SK-N-SH treated with all-trans-retinoic acid at 6 μM for 48 hours (cell line): ENCODE measurements at regions not wholly inside any gene's neighbourhood (a gene's known extent, or its start where the extent isn't known, plus 50 kb on each side); places are given as distances from the start of the nearest gene placed in this dataset.

Experiments used
- ATAC-seq: fragments of 200-7000 bp; cut with Tn5 transposase; 3 replicates; pipeline ENCODE4 v1.9.1; 2020; ENCODE audit warnings: mild to moderate bottlenecking, moderate library complexity
- ARNTL ChIP-seq: fragments of 450-650 bp; formaldehyde crosslinking; IDR thresholded peaks from 2 replicates; pipeline ENCODE4 v1.5.0; 2020; ENCODE audit warnings: low read depth, mild to moderate bottlenecking, moderate library complexity, borderline replicate concordance
- CSDC2 ChIP-seq: fragments of 250-450 bp; sonication (Bioruptor Pico); IDR thresholded peaks from 2 replicates; pipeline ENCODE4 v1.5.0; 2020; ENCODE audit warnings: mild to moderate bottlenecking, moderate library complexity
- OSR1 ChIP-seq: fragments of 250-450 bp; sonication (Bioruptor Pico); IDR thresholded peaks from 2 replicates; pipeline ENCODE4 v1.8.0; 2022; ENCODE audit warnings: moderate library complexity, mild to moderate bottlenecking, inconsistent platforms
- PATZ1 ChIP-seq: fragments of 250-450 bp; sonication (Bioruptor Pico); IDR thresholded peaks from 2 replicates; pipeline ENCODE4 v1.8.0; 2020; ENCODE audit warnings: mild to moderate bottlenecking, moderate library complexity, borderline replicate concordance
- POU6F1 ChIP-seq: fragments of 250-450 bp; sonication (Bioruptor Pico); IDR thresholded peaks from 2 replicates; pipeline ENCODE4 v1.8.0; 2021; ENCODE audit warnings: low read depth, mild to moderate bottlenecking, moderate library complexity, borderline replicate concordance
- PPARA ChIP-seq: fragments of 250-450 bp; sonication (Bioruptor Pico); IDR thresholded peaks from 2 replicates; pipeline ENCODE4 v1.5.0; 2020; ENCODE audit warnings: mild to moderate bottlenecking, borderline replicate concordance
- RARB ChIP-seq: fragments of 250-450 bp; sonication (Bioruptor Pico); IDR thresholded peaks from 2 replicates; pipeline ENCODE4 v1.8.0; 2021; ENCODE audit warnings: mild to moderate bottlenecking, moderate library complexity
- SNAI2 ChIP-seq: fragments of 250-450 bp; sonication (Bioruptor Pico); IDR thresholded peaks from 2 replicates; pipeline ENCODE4 v1.5.0; 2020; ENCODE audit warnings: mild to moderate bottlenecking, moderate library complexity
- TOX ChIP-seq: fragments of 250-450 bp; sonication (Bioruptor Pico); IDR thresholded peaks from 2 replicates; pipeline ENCODE4 v1.8.0; 2021; ENCODE audit warnings: mild to moderate bottlenecking, moderate library complexity, borderline replicate concordance
- TSHZ2 ChIP-seq: fragments of 250-450 bp; sonication (Bioruptor Pico); IDR thresholded peaks from 2 replicates; pipeline ENCODE4 v1.5.0; 2020; ENCODE audit warnings: mild to moderate bottlenecking, moderate library complexity
- ZFP3 ChIP-seq: fragments of 250-450 bp; sonication (Bioruptor Pico); IDR thresholded peaks from 2 replicates; pipeline ENCODE4 v1.5.0; 2020; ENCODE audit warnings: mild to moderate bottlenecking, moderate library complexity
- ZFP30 ChIP-seq: fragments of 450-650 bp; formaldehyde crosslinking; IDR thresholded peaks from 2 replicates; pipeline ENCODE4 v1.5.0; 2022; ENCODE audit warnings: mild to moderate bottlenecking, moderate library complexity
- ZNF565 ChIP-seq: fragments of 450-650 bp; formaldehyde crosslinking; conservative IDR thresholded peaks from 2 replicates; pipeline ENCODE4 v1.5.0; 2020; ENCODE audit warnings: low read depth, mild to moderate bottlenecking, moderate library complexity
- ZNF8 ChIP-seq: fragments of 450-650 bp; formaldehyde crosslinking; IDR thresholded peaks from 2 replicates; pipeline ENCODE4 v1.5.0; 2020; ENCODE audit warnings: mild to moderate bottlenecking, moderate library complexity

GRCh38 chr2:109045505-109045904 lies 56.5 kb upstream of the EDAR start:
- ATAC-seq, result no peak
- TF ChIP-seq POU6F1 (CRISPR knock-in tag), result no peak
- TF ChIP-seq ZNF8 (CRISPR knock-in tag), result no peak
- no peak for TF ChIP-seq PPARA (CRISPR knock-in tag)
- no peak for TF ChIP-seq ARNTL (CRISPR knock-in tag)
- no peak for TF ChIP-seq OSR1
- TF ChIP-seq PATZ1 (CRISPR knock-in tag), result no peak
- TF ChIP-seq TSHZ2 (CRISPR knock-in tag), result no peak
- no peak for TF ChIP-seq ZFP30 (CRISPR knock-in tag)
- TF ChIP-seq SNAI2 (CRISPR knock-in tag), result no peak
- TF ChIP-seq TOX (CRISPR knock-in tag), result no peak
- no peak for TF ChIP-seq ZFP3 (CRISPR knock-in tag)
- no peak for TF ChIP-seq RARB

- TF ChIP-seq ZNF565 (CRISPR knock-in tag) (no peak), CSDC2 (CRISPR knock-in tag) (no peak), ZFP3 (CRISPR knock-in tag) (no peak)
- no peak for ATAC-seq
Observed at GRCh38 chr2:109038992-109039391, 50.0 kb upstream of the EDAR start.
